ENCODE measurements at regions not wholly inside any gene's neighbourhood (a gene's known extent, or its start where the extent isn't known, plus 50 kb on each side); places are given as distances from the start of the nearest gene placed in this dataset.
"Not testable (repeated sequence)": the region's sequence is repeated elsewhere in the genome, so short reads cannot be mapped to it uniquely, and the experiment has no call there.

DNA sequence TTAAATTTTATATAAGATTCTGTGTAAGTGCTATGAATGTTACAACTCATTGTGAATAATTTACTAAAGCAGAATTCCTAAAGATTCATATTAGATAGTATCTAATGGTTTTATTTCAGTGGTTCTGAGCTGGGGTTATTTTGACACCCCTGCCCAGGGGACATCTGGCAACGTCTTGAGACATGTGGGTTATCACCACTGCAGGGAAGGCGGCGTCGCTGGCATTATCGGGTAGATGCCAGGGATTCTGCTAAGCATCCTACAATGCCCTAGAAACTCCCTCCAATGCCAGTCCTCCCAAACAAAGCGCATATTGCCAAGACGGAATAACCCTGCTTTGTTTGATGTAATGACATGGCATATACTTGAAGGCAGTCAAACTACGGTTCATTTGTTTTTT, 372.3 kb upstream of the ZFHX3 start:
- H3K9me3 Mint-ChIP-seq: no peaks in the 10 kb centered on the region
- no peak overlapping the region for H3K4me3 Mint-ChIP-seq
- no peaks in the 10 kb centered on the region for H3K4me1 Mint-ChIP-seq
- DNase-seq (no peak), ATAC-seq (no peak)
- H3K27me3 Mint-ChIP-seq: peaks cover 9% of the 10 kb centered on the region
- no peak overlapping the region for H3K27ac Mint-ChIP-seq

DNA sequence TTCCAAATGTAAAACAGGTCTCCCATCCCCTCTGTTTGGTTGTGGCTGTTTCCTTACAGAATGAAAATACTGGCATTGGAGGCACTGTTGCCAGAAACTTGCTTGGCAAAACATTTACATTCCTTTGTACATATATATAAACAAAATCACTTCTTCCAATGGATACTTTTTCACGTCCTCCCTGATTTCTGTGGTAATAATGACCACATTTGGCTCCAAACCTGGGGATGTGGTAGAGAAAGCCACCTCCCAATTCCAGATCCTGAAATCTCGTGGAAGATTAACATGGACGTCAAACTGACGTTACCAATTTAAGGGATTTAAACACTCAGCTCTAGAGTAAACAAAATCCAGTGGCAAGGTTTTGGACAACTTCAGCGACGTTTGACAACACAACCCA, 370.8 kb upstream of the ZFHX3 start:
- Mint-ChIP-seq H3K4me1 (no peaks in the 10 kb centered on the region), H3K27ac (no peak overlapping the region), H3K9me3 (no peaks in the 10 kb centered on the region), H3K4me3 (no peak overlapping the region), H3K27me3 (peaks cover 9% of the 10 kb centered on the region)
- ATAC-seq (no peak), DNase-seq (no peak)

DNA sequence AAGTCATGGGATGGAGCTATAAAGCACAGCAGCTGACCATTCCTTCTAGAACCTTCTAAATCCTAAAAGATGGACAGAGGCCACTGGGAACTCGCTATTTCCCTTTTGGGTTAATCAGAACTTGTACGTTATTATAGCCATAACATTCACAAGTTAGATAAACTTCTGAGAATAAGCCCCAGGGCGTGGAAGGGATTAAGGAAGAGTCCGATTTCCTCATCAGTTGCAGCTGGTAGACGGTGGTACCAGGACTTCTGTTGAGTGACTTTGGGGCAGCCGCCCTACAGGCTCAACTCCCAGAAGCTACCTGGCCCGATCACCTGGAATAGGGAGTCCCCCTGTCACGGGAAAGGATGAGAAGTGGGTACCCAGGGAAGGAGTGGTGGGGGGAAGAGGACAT, 370.1 kb upstream of the ZFHX3 start:
- H3K4me1 Mint-ChIP-seq: no peaks in the 10 kb centered on the region
- no peak for DNase-seq
- ATAC-seq: no peak
- H3K4me3 Mint-ChIP-seq: no peak overlapping the region
- H3K27ac Mint-ChIP-seq: no peak overlapping the region
- H3K9me3 Mint-ChIP-seq: peaks cover 0 to 2% of the 10 kb centered on the region in 2 donors
- peaks cover 9% of the 10 kb centered on the region for H3K27me3 Mint-ChIP-seq

DNA sequence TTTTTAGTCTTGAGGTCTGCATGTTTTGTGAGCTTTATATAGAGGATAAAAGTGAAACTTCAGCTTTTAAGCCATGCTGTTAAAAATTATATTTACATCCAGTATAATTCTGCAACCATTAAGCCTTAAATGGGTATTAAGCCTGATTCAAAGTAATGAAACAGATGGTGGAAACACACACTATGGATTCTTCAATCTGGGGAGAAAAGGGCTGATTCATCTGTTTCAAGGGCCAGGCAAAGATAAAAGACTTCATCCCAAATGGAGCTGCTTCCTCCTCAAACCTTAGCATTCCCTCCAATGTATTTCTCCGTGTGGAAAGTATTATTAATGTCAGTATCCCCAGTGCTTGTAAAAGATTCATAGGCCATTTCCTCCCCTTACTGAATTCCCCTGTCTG, 367.4 kb upstream of the ZFHX3 start:
- no peak overlapping the region for H3K27ac Mint-ChIP-seq
- DNase-seq (no peak), ATAC-seq (no peak)
- H3K9me3 Mint-ChIP-seq: peaks cover 0 to 5% of the 10 kb centered on the region in 2 donors
- H3K4me1 Mint-ChIP-seq: no peaks in the 10 kb centered on the region
- H3K27me3 Mint-ChIP-seq: no peaks in the 10 kb centered on the region
- no peak overlapping the region for H3K4me3 Mint-ChIP-seq

DNA sequence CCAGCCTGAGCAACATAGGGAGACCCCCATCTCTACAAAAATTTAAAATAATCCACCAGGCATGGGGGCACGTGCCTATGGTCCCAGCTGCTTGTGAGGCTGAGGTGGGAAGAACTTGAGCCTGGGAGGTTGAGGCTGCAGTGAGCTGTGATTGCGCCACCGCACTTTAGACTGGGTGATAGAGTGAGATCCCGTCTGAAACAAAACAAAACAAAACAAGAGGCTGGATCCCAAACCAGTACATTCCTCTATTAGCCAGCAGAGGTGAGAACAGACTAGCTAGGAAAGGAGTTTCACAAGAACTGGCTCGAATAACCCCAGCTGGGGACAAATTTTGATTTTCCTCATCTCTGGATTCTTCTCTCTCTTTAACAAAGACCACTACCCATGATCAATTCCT, 366.7 kb upstream of the ZFHX3 start:
- H3K27me3 Mint-ChIP-seq: no peaks in the 10 kb centered on the region

DNA sequence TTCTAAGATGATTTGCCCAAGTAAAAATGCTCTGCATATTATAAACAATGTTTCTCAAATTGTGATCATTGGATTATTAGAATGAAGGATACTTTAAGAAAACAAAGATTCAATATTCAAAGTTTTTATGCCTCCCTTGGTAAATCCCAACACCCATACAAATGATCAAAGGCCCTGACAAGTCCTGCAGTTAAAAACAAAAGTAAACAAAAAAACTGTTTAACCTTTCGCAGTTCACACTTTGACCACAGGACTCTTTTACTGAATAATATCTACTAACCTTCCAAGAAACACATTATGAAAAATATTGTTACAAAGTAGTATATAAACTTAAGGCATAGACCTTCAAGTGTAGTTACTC, 365.9 kb upstream of the ZFHX3 start:
- no peaks in the 10 kb centered on the region for H3K4me1 Mint-ChIP-seq
- no peaks in the 10 kb centered on the region for H3K27me3 Mint-ChIP-seq
- no peak overlapping the region for H3K27ac Mint-ChIP-seq
- ATAC-seq: no peak
- H3K4me3 Mint-ChIP-seq: no peak overlapping the region
- H3K9me3 Mint-ChIP-seq: peaks cover 5 to 6% of the 10 kb centered on the region in 2 donors
- DNase-seq: no peak

More for the DNA sequence above, 366.7 kb upstream of the ZFHX3 start:
- Mint-ChIP-seq H3K27ac (no peak overlapping the region), H3K4me3 (no peak overlapping the region), H3K9me3 (peaks cover 3 to 5% of the 10 kb centered on the region in 2 donors), H3K4me1 (no peaks in the 10 kb centered on the region)
- no peak for ATAC-seq
- DNase-seq: no peak

DNA sequence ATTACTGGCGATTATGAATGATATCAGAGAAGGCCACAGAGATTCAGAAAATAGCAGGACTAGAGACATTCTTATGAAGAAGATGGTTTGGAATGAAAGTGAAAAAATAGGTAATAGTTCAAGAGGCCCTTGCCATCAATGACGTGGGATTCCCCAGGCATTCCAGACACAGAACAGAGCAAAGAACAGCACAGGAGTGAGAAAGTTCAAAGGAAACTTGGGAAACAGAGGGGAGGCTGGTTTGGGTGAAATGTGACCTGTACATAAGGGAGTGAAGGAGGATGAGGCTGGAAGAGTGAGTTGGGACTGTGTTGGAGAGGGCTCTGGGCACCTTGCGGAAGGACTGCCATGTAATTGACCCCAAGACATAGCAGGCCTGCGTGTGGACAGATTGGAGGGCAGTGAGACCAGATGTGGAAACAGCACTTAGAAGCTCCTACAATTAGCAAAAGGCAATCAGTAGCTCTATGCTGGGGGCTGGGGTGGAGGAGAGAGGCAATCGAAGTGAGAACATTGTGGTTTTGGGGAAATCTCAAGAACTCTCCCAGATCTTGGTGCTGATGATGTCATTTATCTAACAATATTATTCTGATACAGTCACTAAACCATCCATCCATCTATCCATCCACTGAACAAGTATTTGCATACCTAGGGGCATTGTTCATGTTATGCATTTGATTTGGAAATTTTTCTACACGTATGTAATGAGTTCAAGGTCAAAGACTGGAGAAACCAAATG, 365.3 kb upstream of the ZFHX3 start:
- DNase-seq (no peak), ATAC-seq (no peak)
- Mint-ChIP-seq H3K27me3 (no peaks in the 10 kb centered on the region), H3K27ac (no peak overlapping the region), H3K4me3 (no peak overlapping the region), H3K4me1 (no peaks in the 10 kb centered on the region), H3K9me3 (peaks cover 5 to 6% of the 10 kb centered on the region in 2 donors)

DNA sequence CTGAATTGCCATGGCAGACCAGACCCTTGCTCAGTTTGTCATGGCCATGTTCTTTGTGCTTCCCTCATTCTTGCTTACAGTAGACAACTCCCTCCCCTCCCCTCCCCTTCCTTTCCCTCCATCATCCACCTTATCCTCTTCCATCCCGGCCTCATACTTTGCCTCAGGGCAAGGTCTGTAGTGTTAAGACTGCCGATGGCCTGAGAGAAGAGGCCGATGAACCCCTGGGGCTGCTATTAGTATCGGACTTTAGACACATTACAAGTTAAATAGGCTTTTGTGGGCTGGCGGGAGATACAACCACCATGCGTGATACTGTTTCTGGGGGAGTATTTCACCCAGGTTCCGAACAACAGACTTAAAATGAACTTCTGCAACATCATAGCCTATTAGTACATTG, 364.5 kb upstream of the ZFHX3 start:
- Mint-ChIP-seq H3K9me3 (peaks cover 5 to 6% of the 10 kb centered on the region in 2 donors), H3K4me1 (no peaks in the 10 kb centered on the region), H3K27ac (no peak overlapping the region), H3K4me3 (no peak overlapping the region), H3K27me3 (no peaks in the 10 kb centered on the region)
- DNase-seq (no peak), ATAC-seq (no peak)

DNA sequence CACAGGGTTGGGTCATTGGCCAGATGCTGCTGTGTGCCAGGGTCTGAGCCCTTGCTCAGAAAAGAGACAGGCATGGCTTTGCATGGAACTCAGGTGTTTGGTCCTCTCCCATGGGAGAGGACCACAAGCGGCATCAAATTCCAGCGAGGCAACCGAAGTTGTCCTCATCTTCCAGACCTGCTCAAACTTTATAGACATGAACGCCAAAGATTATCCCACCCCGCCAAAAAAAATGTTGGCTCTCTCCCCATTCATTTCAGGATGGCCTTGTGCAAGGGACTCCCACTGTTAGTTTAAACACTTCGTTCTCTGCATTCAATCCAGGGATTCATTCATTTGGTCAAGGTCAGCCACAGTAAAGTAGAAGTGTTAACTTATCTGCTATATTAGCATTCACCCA, 360.8 kb upstream of the ZFHX3 start:
- no peak for DNase-seq
- Mint-ChIP-seq H3K4me1 (no peaks in the 10 kb centered on the region), H3K27ac (no peak overlapping the region), H3K4me3 (no peak overlapping the region), H3K9me3 (peaks cover 5 to 6% of the 10 kb centered on the region in 2 donors), H3K27me3 (no peaks in the 10 kb centered on the region)
- ATAC-seq: no peak

DNA sequence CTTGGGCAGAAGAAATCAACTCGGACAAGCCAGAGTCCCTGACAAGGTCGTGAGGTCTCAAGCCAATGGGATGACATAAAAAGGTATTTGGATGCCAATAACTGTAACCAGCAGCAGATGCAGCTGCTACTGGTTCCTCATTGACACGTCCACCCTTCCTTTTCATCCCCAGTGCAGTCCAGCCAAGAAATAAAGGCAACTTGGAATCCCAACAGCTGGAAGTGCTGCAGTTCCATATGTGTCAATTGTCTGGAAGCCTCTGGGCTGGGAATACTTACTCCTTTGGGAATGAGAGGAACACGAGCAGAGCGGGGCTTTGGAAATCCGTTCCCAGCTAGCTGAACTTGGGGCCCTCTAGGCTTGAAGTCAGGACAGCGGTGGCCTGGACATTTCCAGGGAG, 360.4 kb upstream of the ZFHX3 start:
- no peaks in the 10 kb centered on the region for H3K27me3 Mint-ChIP-seq
- no peak overlapping the region for H3K27ac Mint-ChIP-seq
- no peak for ATAC-seq
- no peaks in the 10 kb centered on the region for H3K4me1 Mint-ChIP-seq
- no peak overlapping the region for H3K4me3 Mint-ChIP-seq
- DNase-seq: no peak
- peaks cover 5 to 6% of the 10 kb centered on the region in 2 donors for H3K9me3 Mint-ChIP-seq

DNA sequence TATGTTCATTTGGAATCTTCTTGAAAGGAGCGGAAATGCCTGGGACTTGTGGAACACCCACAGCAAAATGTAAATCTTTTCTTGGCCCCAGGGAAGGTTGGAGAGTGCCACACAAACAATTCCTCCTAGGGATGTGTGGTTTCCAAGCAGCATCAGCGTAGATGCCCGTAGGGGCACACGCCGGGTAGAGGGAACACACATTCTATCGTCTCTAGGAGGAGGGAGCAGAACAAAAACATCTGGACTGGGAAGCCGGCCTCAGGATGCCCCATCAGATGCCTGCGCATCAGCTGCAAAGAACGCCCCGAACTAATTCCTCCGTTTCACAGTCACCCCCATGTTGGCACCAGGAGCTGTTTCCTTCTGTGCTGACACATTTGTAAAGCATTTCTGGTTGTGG, 357.9 kb upstream of the ZFHX3 start:
- Mint-ChIP-seq H3K4me3 (no peak overlapping the region), H3K9me3 (peaks cover 0 to 6% of the 10 kb centered on the region in 2 donors), H3K27ac (no peak overlapping the region), H3K27me3 (no peaks in the 10 kb centered on the region), H3K4me1 (no peaks in the 10 kb centered on the region)
- ATAC-seq: no peak
- DNase-seq: no peak

DNA sequence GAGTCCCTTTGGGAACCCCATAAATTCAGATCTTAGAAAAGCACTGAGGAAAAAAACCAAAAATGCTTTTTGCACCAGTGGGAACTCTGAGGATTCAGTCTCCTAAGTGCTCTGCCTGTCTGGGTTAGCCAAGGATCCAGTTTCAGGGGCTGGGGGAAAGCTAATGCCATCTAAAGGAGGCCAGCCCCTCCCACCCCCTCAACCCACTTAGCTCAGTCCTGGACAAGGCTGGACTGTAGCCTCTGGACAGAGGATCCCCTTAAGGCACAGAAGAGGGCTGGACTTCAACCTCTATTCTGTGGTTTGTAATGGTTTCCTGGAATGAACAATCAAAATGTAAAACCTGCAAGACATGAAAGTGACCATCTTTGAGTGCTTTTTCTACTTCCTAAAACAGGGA, 356.1 kb upstream of the ZFHX3 start:
- no peaks in the 10 kb centered on the region for H3K4me1 Mint-ChIP-seq
- no peak overlapping the region for H3K4me3 Mint-ChIP-seq
- no peak for ATAC-seq
- DNase-seq: no peak
- no peaks in the 10 kb centered on the region for H3K27me3 Mint-ChIP-seq
- H3K27ac Mint-ChIP-seq: no peak overlapping the region
- no peaks in the 10 kb centered on the region for H3K9me3 Mint-ChIP-seq

DNA sequence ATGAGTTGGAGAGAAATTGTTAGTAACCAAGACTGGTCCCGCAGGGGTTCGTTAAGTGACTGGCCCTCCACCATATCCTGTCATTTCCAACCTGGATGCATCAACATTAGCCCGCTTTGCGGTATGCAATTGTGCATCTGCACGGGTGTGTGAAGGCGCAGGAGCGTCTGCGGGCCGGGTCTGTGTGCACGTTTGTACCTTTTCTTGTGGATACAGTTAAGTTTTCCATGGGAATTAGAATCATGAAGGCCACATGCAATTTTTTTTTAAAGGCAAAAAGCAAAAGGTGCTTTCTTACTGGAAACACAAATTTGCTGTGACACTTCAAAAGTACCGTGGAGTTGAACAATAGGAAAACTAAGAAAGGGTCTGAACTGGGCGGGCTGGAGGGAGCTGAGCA, 355.4 kb upstream of the ZFHX3 start:
- Mint-ChIP-seq H3K9me3 (no peaks in the 10 kb centered on the region), H3K27ac (no peak overlapping the region), H3K4me1 (no peaks in the 10 kb centered on the region), H3K27me3 (no peaks in the 10 kb centered on the region), H3K4me3 (no peak overlapping the region)
- DNase-seq: no peak
- no peak for ATAC-seq

DNA sequence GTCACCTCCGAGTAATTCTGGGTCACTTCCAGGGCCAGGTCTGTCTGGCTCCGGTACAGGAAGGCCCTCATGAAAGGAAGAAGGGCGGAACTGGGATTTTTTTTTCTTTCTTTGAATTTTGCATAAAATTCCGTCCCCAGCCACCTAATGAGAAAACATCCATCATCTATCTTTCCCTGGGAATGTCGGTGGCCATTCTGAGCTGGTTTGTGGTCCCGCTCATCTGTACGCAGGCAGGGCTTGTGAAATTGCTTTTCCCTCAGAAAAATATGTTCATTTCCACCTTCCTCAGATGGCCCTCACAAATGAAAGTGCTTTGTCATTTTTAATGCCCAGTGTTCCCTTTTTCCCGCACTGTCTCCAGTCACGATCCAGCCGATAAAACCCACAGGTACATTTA, 353.0 kb upstream of the ZFHX3 start:
- DNase-seq (no peak), ATAC-seq (no peak)
- H3K4me3 Mint-ChIP-seq: no peak overlapping the region
- H3K27me3 Mint-ChIP-seq: no peaks in the 10 kb centered on the region
- H3K9me3 Mint-ChIP-seq: peaks cover 0 to 5% of the 10 kb centered on the region in 2 donors
- no peaks in the 10 kb centered on the region for H3K4me1 Mint-ChIP-seq
- H3K27ac Mint-ChIP-seq: no peak overlapping the region

DNA sequence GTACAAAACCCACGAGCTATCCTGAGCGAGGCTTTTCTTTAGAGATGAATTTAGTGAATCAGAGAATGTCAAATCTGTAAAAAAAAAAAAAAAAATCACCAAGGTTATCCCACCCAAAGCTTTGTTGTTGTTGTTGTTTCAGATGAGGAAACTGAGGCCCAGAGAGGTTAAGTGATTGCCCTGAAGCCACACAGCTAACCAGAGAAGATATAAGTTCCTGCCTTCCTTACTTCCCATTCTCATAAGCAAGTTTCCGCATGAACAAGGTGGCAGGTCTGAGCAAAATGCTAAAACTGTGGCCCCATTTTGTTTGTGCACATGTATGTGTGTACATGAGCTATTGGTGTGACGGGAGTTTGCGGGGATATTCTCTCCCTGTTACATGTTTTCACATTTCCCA, 352.1 kb upstream of the ZFHX3 start:
- Mint-ChIP-seq H3K27me3 (no peaks in the 10 kb centered on the region), H3K4me3 (no peak overlapping the region), H3K4me1 (no peaks in the 10 kb centered on the region), H3K27ac (no peak overlapping the region), H3K9me3 (peaks cover 0 to 5% of the 10 kb centered on the region in 2 donors)
- DNase-seq (no peak), ATAC-seq (no peak)

DNA sequence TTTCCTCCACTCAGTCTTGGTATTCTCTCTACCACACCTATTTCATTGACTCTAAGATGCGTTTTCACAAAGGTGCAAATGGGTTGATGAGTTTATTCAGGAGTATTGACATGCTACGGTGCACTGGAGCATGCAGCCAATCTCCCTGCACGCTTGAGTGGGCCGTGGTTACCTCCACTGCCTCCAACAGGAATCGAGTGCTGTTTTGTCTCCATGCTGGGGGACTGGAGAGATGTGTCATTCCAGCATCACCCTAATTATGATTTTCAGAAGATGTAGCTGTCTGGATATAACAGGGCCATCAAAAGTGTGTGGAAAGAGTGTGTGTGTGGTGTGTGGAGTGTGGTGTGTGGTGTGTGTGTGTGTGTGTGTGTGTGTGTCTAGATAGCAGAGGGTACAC, 351.6 kb upstream of the ZFHX3 start:
- Mint-ChIP-seq H3K4me1 (no peaks in the 10 kb centered on the region), H3K9me3 (peaks cover 0 to 5% of the 10 kb centered on the region in 2 donors), H3K27me3 (no peaks in the 10 kb centered on the region), H3K4me3 (no peak overlapping the region), H3K27ac (no peak overlapping the region)
- DNase-seq (no peak), ATAC-seq (no peak)

DNA sequence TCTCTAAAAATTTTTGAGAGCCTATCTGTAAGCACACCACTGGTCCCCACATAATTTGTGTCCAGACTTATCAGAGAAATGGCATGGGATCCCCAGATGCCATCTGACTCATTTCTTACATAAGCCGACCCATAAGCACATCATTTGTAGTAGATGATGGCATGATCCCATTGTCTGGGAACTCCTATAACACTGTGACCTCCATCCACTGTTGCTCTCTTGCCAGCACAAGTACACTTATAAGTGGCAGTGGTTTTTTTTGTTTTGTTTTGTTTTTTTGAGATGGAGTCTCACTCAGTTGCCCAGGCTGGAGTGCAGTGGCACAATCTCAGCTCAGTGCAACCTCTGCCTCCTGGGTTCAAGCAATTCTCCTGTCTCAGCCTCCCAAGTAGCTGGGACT, 350.7 kb upstream of the ZFHX3 start:
- not testable (repeated sequence) for H3K4me3 Mint-ChIP-seq, DNase-seq, H3K4me1 Mint-ChIP-seq, ATAC-seq, H3K27me3 Mint-ChIP-seq, H3K9me3 Mint-ChIP-seq, H3K27ac Mint-ChIP-seq

Measured in stimulated activated naive CD8-positive, alpha-beta T cell treated with anti-CD3 and anti-CD28 coated beads, Interleukin-15, amount 100 ng/mL, for 72 hours (primary cell).